ENCODE measurements at regions not wholly inside any gene's neighbourhood (a gene's known extent, or its start where the extent isn't known, plus 50 kb on each side); places are given as distances from the start of the nearest gene placed in this dataset.

DNA sequence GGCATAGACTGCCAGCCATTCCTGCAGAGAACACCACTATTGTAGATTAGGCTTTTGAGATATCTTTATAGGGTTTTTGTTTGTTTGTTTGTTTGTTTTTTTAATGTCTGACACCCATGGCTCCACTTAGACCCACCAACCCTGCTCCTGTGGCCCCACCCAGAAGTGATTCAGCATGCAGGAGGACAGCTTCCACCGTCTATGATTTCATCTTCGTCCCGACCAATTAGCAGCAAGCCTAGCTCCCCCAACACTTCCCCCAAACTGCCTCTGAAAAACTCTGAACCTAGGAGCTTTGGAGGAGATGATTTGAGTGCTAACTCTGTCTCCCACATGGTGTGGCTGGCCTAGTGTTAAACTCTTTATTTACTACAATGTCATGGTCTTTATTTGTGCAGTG lies 108.3 kb upstream of the RXFP2 start:
- TF ChIP-seq, protein P1, sequence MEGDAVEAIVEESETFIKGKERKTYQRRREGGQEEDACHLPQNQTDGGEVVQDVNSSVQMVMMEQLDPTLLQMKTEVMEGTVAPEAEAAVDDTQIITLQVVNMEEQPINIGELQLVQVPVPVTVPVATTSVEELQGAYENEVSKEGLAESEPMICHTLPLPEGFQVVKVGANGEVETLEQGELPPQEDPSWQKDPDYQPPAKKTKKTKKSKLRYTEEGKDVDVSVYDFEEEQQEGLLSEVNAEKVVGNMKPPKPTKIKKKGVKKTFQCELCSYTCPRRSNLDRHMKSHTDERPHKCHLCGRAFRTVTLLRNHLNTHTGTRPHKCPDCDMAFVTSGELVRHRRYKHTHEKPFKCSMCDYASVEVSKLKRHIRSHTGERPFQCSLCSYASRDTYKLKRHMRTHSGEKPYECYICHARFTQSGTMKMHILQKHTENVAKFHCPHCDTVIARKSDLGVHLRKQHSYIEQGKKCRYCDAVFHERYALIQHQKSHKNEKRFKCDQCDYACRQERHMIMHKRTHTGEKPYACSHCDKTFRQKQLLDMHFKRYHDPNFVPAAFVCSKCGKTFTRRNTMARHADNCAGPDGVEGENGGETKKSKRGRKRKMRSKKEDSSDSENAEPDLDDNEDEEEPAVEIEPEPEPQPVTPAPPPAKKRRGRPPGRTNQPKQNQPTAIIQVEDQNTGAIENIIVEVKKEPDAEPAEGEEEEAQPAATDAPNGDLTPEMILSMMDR (conservative IDR thresholded peaks at IDR 0.05; ENCODE audit: low read depth, low read length) = no peak
- no peak for TF ChIP-seq EZH2phosphoT487 (IDR thresholded peaks at IDR 0.05; ENCODE audit: borderline replicate concordance, low read length)
